DND-41 (cell line): ENCODE measurements at regions not wholly inside any gene's neighbourhood (a gene's known extent, or its start where the extent isn't known, plus 50 kb on each side); places are given as distances from the start of the nearest gene placed in this dataset.

Experiments used
- ATAC-seq: fragments of 200-7000 bp; cut with Tn5 transposase; 3 replicates; pipeline ENCODE4 v1.9.1; 2021; ENCODE audit warnings: low read depth; ENCODE audit not compliant: insufficient read depth
- DNase-seq: peaks from one replicate; pipeline ENCODE4 v3.0.0-alpha.2; 2020
- H2AFZ ChIP-seq: 2 replicates; pipeline ENCODE4 v1.6.0; 2012; ENCODE audit warnings: low read depth, low read length
- H3K27ac ChIP-seq: 2 replicates; pipeline ENCODE4 v1.5.1; 2012; ENCODE audit warnings: low read length, inconsistent platforms
- H3K27me3 ChIP-seq: fragments of 200-600 bp; sonication (generic); 2 replicates; pipeline ENCODE4 v1.6.0; 2012; ENCODE audit warnings: low read length, mild to moderate bottlenecking, inconsistent platforms; ENCODE audit not compliant: insufficient read depth, poor library complexity
- H3K36me3 ChIP-seq: 2 replicates; pipeline ENCODE4 v1.5.1; 2012; ENCODE audit warnings: low read length, inconsistent platforms; ENCODE audit not compliant: insufficient read depth
- H3K4me1 ChIP-seq: 2 replicates; pipeline ENCODE4 v1.5.1; 2012; ENCODE audit warnings: mild to moderate bottlenecking, low read length; ENCODE audit not compliant: insufficient read depth
- H3K4me2 ChIP-seq: 2 replicates; pipeline ENCODE4 v1.6.0; 2012; ENCODE audit warnings: mild to moderate bottlenecking, moderate library complexity, low read length, inconsistent platforms; ENCODE audit not compliant: insufficient read depth
- H3K4me3 ChIP-seq, 2 experiments: fragments of 200-600 bp in 1 of 2; shearing (Covaris generic) in 1 of 2; 2 replicates each; pipeline ENCODE4 v1.5.1; 2012 to 2016; ENCODE audit warnings: inconsistent platforms in 2 of 2, low read length in 2 of 2, mild to moderate bottlenecking in 2 of 2, low read depth in 1 of 2, moderate library complexity in 1 of 2
- H3K79me2 ChIP-seq: 2 replicates; pipeline ENCODE4 v1.6.0; 2012; ENCODE audit warnings: low read length, inconsistent platforms; ENCODE audit not compliant: insufficient read depth
- H3K9ac ChIP-seq: 2 replicates; pipeline ENCODE4 v1.6.0; 2012; ENCODE audit warnings: low read depth, mild to moderate bottlenecking, inconsistent platforms, low read length, moderate library complexity
- H3K9me3 ChIP-seq: 2 replicates; pipeline ENCODE4 v1.5.1; 2012; ENCODE audit warnings: low read length, moderate library complexity, mild to moderate bottlenecking, inconsistent platforms; ENCODE audit not compliant: insufficient read depth, severe bottlenecking
- H4K20me1 ChIP-seq: 2 replicates; pipeline ENCODE4 v1.6.0; 2012; ENCODE audit warnings: low read length; ENCODE audit not compliant: insufficient read depth
- EZH2 ChIP-seq: IDR thresholded peaks from 3 replicates; pipeline ENCODE4 v1.6.1; 2012; ENCODE audit warnings: borderline replicate concordance, low read depth, mild to moderate bottlenecking, moderate library complexity, low read length, inconsistent platforms; ENCODE audit not compliant: severe bottlenecking
- TF ChIP-seq, protein P1 (sequence below): IDR thresholded peaks from 2 replicates; pipeline ENCODE4 v1.5.1; 2012; ENCODE audit warnings: borderline replicate concordance, low read length, moderate library complexity, mild to moderate bottlenecking; ENCODE audit not compliant: poor library complexity, severe bottlenecking; ENCODE audit errors: extremely low read depth

GRCh38 chr15:98315971-98316370 is 332.4 kb upstream of the IGF1R start:
- no peaks in the 10 kb centered on the region for H3K9me3 ChIP-seq
- H3K36me3 ChIP-seq: no peaks in the 10 kb centered on the region
- no peak for TF ChIP-seq EZH2
- TF ChIP-seq, protein P1, sequence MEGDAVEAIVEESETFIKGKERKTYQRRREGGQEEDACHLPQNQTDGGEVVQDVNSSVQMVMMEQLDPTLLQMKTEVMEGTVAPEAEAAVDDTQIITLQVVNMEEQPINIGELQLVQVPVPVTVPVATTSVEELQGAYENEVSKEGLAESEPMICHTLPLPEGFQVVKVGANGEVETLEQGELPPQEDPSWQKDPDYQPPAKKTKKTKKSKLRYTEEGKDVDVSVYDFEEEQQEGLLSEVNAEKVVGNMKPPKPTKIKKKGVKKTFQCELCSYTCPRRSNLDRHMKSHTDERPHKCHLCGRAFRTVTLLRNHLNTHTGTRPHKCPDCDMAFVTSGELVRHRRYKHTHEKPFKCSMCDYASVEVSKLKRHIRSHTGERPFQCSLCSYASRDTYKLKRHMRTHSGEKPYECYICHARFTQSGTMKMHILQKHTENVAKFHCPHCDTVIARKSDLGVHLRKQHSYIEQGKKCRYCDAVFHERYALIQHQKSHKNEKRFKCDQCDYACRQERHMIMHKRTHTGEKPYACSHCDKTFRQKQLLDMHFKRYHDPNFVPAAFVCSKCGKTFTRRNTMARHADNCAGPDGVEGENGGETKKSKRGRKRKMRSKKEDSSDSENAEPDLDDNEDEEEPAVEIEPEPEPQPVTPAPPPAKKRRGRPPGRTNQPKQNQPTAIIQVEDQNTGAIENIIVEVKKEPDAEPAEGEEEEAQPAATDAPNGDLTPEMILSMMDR: no peak
- H3K27ac ChIP-seq: no peak overlapping the region
- no peak overlapping the region for H3K4me2 ChIP-seq
- no peak for DNase-seq
- peaks cover 2% of the 10 kb centered on the region; the same call in 1 of the 2 replicates for H3K4me1 ChIP-seq
- no peaks in the 10 kb centered on the region for H3K27me3 ChIP-seq
- H4K20me1 ChIP-seq: no peaks in the 10 kb centered on the region
- H3K4me3 ChIP-seq: no peak overlapping the region
- no peak overlapping the region for H2AFZ ChIP-seq
- H3K79me2 ChIP-seq: no peaks in the 10 kb centered on the region
- no peak overlapping the region for H3K9ac ChIP-seq
- ATAC-seq: no peak

DNA sequence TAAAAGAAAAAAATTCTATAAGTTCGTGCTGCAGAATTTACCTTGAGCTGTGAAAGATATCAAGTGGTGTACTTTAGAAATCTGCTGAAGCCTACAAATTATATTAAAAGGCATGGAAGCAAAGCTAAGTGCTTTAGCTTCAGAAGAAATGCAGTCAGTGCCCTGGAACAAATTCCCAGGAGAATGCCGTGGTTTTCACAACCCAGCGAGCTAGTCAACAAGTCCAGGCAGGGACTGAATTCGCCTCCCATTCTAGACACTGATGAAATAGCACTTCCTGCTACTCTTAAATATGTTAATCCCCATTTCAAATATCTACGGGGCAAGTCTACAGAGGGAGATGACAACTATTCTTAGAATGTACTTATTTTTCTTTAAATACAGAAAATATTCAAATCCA is 326.4 kb upstream of the IGF1R start:
- no peaks in the 10 kb centered on the region for H4K20me1 ChIP-seq
- H3K4me2 ChIP-seq: no peak overlapping the region
- ATAC-seq (no peak), DNase-seq (no peak)
- no peak for TF ChIP-seq EZH2
- TF ChIP-seq, protein P1: no peak
- no peak overlapping the region for H3K4me3 ChIP-seq
- H3K9me3 ChIP-seq: peaks cover 3% of the 10 kb centered on the region
- H3K27ac ChIP-seq: no peak overlapping the region
- no peak overlapping the region for H3K9ac ChIP-seq
- H3K4me1 ChIP-seq: no peaks in the 10 kb centered on the region
- H2AFZ ChIP-seq: no peak overlapping the region
- no peaks in the 10 kb centered on the region for H3K36me3 ChIP-seq
- H3K79me2 ChIP-seq: no peaks in the 10 kb centered on the region
- no peaks in the 10 kb centered on the region for H3K27me3 ChIP-seq

- Histone ChIP-seq H3K9ac (no peak overlapping the region), H3K9me3 (peaks cover 3% of the 10 kb centered on the region), H3K27ac (no peak overlapping the region), H3K4me3 (no peak overlapping the region), H3K79me2 (no peaks in the 10 kb centered on the region), H3K36me3 (no peaks in the 10 kb centered on the region), H3K27me3 (no peaks in the 10 kb centered on the region), H2AFZ (no peak overlapping the region), H4K20me1 (no peaks in the 10 kb centered on the region), H3K4me2 (no peak overlapping the region), H3K4me1 (no peaks in the 10 kb centered on the region)
- no peak for DNase-seq
- no peak for ATAC-seq
- TF ChIP-seq, protein P1: no peak
- TF ChIP-seq EZH2: no peak
Measured at GRCh38 chr15:98322581-98322980, 325.8 kb upstream of the IGF1R start.
